ENCODE measurements at regions not wholly inside any gene's neighbourhood (a gene's known extent, or its start where the extent isn't known, plus 50 kb on each side); places are given as distances from the start of the nearest gene placed in this dataset.

DNA sequence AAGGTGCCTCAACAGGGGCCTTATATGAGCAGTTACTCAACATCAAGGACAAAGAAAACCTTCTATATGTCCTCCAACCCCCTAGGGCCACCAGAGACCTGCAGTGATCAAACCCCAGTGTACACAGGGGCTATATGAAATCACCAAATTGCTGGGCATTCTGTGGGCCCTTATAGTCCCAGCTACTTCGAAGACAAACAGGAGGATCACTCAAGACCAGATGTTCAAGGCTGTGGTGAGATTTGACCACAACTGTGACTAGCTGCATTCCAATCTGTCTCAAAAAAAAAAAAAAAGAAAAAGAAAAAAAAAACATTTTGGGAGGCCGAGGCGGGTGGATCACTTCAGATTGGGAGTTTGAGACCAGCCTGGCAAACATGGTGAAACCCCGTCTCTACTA, 51.0 kb upstream of the PRB2 start:
- no peak for TF ChIP-seq FOXA1 (IDR thresholded peaks at IDR 0.05)
- no peak for TF ChIP-seq SP1 (IDR thresholded peaks at IDR 0.05)
- 90% methylated on average over 4 of the region's 4 CpGs for WGBS
- no peak overlapping the region for H3K4me3 ChIP-seq (ENCODE audit: low read depth in 1 of 3, low read length in 3 of 3)
- no peak overlapping the region for H3K9ac ChIP-seq (ENCODE audit: low read depth in 1 of 2, low read length in 2 of 2)
- H3K27me3 ChIP-seq (ENCODE audit: control insufficient read depth in 4 of 4, insufficient read depth in 4 of 4, low read length in 3 of 4) = no peaks in the 10 kb centered on the region
- no peaks in the 10 kb centered on the region for H3K9me3 ChIP-seq (ENCODE audit: control insufficient read depth in 4 of 4, low read length in 3 of 4)
- H3K27ac ChIP-seq (ENCODE audit: low read depth in 1 of 2, low read length in 2 of 2) = no peak overlapping the region
- no peak for DNase-seq (ENCODE audit: low spot score)
- H3K4me1 ChIP-seq (ENCODE audit: control insufficient read depth in 4 of 4, insufficient read depth in 4 of 4, low read length in 3 of 4) = no peaks in the 10 kb centered on the region
- H3K36me3 ChIP-seq (ENCODE audit: control insufficient read depth in 4 of 4, insufficient read depth in 3 of 4, low read depth in 1 of 4, low read length in 3 of 4) = no peaks in the 10 kb centered on the region

DNA sequence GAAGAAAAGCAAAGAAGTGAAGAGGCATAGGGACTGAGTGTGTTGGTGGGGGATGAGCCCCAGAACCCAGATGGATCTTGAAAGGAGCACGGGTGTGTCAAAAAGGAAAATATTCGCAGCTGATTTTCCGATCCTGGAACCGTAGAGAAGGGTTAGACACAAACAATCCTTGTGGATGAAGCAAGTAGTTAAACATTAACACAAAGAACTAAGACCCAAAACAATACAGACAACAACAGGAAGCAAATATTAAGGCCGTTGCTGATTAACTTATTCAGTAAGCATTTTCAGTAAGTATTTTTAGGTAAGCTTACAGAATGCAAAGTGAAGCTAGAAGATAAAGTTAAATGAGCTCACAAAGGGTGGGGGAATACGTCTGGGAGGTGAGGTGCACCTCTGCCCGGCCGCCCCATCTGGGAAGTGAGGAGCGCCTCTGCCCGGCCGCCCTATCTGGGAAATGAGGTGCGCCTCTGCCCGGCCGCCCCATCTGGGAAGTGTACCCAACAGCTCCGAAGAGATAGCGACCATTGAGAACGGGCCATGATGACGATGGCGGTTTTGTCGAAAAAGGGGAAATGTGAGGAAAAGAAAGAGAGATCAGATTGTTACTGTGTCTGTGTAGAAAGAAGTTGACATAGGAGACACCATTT, 62.8 kb upstream of the PRB2 start:
- no peaks in the 10 kb centered on the region for H3K27me3 ChIP-seq (ENCODE audit: control insufficient read depth in 4 of 4, insufficient read depth in 4 of 4, low read length in 3 of 4)
- no peak overlapping the region for H3K9ac ChIP-seq (ENCODE audit: low read depth in 1 of 2, low read length in 2 of 2)
- no peaks in the 10 kb centered on the region for H3K9me3 ChIP-seq (ENCODE audit: control insufficient read depth in 4 of 4, low read length in 3 of 4)
- WGBS = 84% methylated on average over 20 of the region's 20 CpGs
- H3K27ac ChIP-seq (ENCODE audit: low read depth in 1 of 2, low read length in 2 of 2) = no peak overlapping the region
- H3K4me3 ChIP-seq (ENCODE audit: low read depth in 1 of 3, low read length in 3 of 3) = no peak overlapping the region
- TF ChIP-seq NR2F2 (IDR thresholded peaks at IDR 0.05) = no peak
- TF ChIP-seq, protein P1, sequence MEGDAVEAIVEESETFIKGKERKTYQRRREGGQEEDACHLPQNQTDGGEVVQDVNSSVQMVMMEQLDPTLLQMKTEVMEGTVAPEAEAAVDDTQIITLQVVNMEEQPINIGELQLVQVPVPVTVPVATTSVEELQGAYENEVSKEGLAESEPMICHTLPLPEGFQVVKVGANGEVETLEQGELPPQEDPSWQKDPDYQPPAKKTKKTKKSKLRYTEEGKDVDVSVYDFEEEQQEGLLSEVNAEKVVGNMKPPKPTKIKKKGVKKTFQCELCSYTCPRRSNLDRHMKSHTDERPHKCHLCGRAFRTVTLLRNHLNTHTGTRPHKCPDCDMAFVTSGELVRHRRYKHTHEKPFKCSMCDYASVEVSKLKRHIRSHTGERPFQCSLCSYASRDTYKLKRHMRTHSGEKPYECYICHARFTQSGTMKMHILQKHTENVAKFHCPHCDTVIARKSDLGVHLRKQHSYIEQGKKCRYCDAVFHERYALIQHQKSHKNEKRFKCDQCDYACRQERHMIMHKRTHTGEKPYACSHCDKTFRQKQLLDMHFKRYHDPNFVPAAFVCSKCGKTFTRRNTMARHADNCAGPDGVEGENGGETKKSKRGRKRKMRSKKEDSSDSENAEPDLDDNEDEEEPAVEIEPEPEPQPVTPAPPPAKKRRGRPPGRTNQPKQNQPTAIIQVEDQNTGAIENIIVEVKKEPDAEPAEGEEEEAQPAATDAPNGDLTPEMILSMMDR (IDR thresholded peaks at IDR 0.05; ENCODE audit: low read depth, low read length, missing input control) = no peak
- TF ChIP-seq FOXA2 (IDR thresholded peaks at IDR 0.05) = no peak
- TF ChIP-seq GABPA (IDR thresholded peaks at IDR 0.05 in 1 of 2, conservative IDR thresholded peaks at IDR 0.05 in 1 of 2) = no peak
- no peak for TF ChIP-seq SP1 (IDR thresholded peaks at IDR 0.05)
- TF ChIP-seq RXRA (IDR thresholded peaks at IDR 0.05) = no peak
- DNase-seq (ENCODE audit: low spot score) = no peak
- no peaks in the 10 kb centered on the region for H3K36me3 ChIP-seq (ENCODE audit: control insufficient read depth in 4 of 4, insufficient read depth in 3 of 4, low read depth in 1 of 4, low read length in 3 of 4)
- H3K4me1 ChIP-seq (ENCODE audit: control insufficient read depth in 4 of 4, insufficient read depth in 4 of 4, low read length in 3 of 4) = no peaks in the 10 kb centered on the region

DNA sequence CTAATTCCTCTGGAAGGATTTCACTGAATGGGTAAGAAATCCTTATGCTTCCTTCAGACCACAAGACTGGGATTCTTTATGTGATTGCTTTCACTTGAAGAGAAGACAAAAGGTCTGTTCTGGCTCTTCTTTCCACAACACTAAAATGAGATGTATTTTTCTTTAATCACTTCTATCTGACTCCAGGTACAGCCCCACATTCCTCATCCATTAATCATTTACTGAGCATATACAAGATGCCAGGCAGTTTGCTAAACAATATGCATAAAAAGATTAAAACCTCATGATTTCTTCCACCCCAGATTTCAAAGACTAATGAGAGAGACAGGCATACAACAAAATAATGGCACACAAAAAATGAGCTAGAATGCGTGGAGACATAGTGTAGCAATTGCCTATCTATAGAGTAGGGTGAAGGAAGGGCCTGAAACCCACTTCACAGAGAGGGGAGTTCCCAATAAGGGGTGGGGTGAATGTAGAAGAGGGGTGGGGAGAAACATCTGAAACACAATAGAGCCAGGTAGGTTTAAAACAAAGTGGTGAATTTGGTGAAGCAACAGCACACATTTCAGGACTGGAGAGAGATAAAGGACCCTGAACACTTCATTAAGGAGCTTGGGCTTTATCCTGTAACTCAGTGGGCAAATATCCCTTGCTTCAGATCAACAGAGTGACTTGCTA, 65.1 kb upstream of the PRB2 start:
- Histone ChIP-seq H3K4me3 (ENCODE audit: low read depth in 1 of 3, low read length in 3 of 3) (no peak overlapping the region), H3K27me3 (ENCODE audit: control insufficient read depth in 4 of 4, insufficient read depth in 4 of 4, low read length in 3 of 4) (no peaks in the 10 kb centered on the region), H3K27ac (ENCODE audit: low read depth in 1 of 2, low read length in 2 of 2) (no peak overlapping the region), H3K9me3 (ENCODE audit: control insufficient read depth in 4 of 4, low read length in 3 of 4) (no peaks in the 10 kb centered on the region), H3K4me1 (ENCODE audit: control insufficient read depth in 4 of 4, insufficient read depth in 4 of 4, low read length in 3 of 4) (no peaks in the 10 kb centered on the region), H3K9ac (ENCODE audit: low read depth in 1 of 2, low read length in 2 of 2) (no peak overlapping the region), H3K36me3 (ENCODE audit: control insufficient read depth in 4 of 4, insufficient read depth in 3 of 4, low read depth in 1 of 4, low read length in 3 of 4) (no peaks in the 10 kb centered on the region)
- no peak for DNase-seq (ENCODE audit: low spot score)
- no peak for TF ChIP-seq RXRA (IDR thresholded peaks at IDR 0.05)
- TF ChIP-seq TAF1 (conservative IDR thresholded peaks at IDR 0.05) = no peak
- no peak for TF ChIP-seq SP1 (IDR thresholded peaks at IDR 0.05)
- no peak for TF ChIP-seq FOXA1 (IDR thresholded peaks at IDR 0.05)
- no peak for TF ChIP-seq YY1 (IDR thresholded peaks at IDR 0.05)
- TF ChIP-seq, protein P2, sequence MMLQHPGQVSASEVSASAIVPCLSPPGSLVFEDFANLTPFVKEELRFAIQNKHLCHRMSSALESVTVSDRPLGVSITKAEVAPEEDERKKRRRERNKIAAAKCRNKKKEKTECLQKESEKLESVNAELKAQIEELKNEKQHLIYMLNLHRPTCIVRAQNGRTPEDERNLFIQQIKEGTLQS (IDR thresholded peaks at IDR 0.05) = no peak
- TF ChIP-seq JUND (IDR thresholded peaks at IDR 0.05) = no peak
- TF ChIP-seq, protein P1 (IDR thresholded peaks at IDR 0.05; ENCODE audit: low read depth, low read length, missing input control) = no peak
- TF ChIP-seq FOXA2 (IDR thresholded peaks at IDR 0.05) = no peak
- no peak for TF ChIP-seq HNF4G (IDR thresholded peaks at IDR 0.05)
- TF ChIP-seq, protein P3, sequence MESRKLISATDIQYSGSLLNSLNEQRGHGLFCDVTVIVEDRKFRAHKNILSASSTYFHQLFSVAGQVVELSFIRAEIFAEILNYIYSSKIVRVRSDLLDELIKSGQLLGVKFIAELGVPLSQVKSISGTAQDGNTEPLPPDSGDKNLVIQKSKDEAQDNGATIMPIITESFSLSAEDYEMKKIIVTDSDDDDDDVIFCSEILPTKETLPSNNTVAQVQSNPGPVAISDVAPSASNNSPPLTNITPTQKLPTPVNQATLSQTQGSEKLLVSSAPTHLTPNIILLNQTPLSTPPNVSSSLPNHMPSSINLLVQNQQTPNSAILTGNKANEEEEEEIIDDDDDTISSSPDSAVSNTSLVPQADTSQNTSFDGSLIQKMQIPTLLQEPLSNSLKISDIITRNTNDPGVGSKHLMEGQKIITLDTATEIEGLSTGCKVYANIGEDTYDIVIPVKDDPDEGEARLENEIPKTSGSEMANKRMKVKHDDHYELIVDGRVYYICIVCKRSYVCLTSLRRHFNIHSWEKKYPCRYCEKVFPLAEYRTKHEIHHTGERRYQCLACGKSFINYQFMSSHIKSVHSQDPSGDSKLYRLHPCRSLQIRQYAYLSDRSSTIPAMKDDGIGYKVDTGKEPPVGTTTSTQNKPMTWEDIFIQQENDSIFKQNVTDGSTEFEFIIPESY (IDR thresholded peaks at IDR 0.05) = no peak
- no peak for TF ChIP-seq HNF4A (conservative IDR thresholded peaks at IDR 0.05)
- TF ChIP-seq NR2F2 (IDR thresholded peaks at IDR 0.05) = no peak
- no peak for TF ChIP-seq RAD21 (IDR thresholded peaks at IDR 0.05)
- TF ChIP-seq EGR1 (IDR thresholded peaks at IDR 0.05; ENCODE audit: low read depth in 2 of 2) = no peak
- TF ChIP-seq, protein P4, sequence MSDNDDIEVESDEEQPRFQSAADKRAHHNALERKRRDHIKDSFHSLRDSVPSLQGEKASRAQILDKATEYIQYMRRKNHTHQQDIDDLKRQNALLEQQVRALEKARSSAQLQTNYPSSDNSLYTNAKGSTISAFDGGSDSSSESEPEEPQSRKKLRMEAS (IDR thresholded peaks at IDR 0.05) = no peak
- WGBS = 88% methylated on average over 1 of the region's 1 CpG
